HG02840 (cell line): ENCODE measurements at regions not wholly inside any gene's neighbourhood (a gene's known extent, or its start where the extent isn't known, plus 50 kb on each side); places are given as distances from the start of the nearest gene placed in this dataset.

Source experiments
- ATAC-seq: cut with Tn5 transposase; IDR thresholded peaks from one replicate; pipeline ENCODE4 v1.9.1; 2021; ENCODE audit warnings: mild to moderate bottlenecking, moderate library complexity, moderate number of reproducible peaks; ENCODE audit not compliant: unreplicated experiment, low FRiP score

- no peak for ATAC-seq
Measured at GRCh38 chr4:35757836-35758235, 486.5 kb downstream of the ARAP2 start.

DNA sequence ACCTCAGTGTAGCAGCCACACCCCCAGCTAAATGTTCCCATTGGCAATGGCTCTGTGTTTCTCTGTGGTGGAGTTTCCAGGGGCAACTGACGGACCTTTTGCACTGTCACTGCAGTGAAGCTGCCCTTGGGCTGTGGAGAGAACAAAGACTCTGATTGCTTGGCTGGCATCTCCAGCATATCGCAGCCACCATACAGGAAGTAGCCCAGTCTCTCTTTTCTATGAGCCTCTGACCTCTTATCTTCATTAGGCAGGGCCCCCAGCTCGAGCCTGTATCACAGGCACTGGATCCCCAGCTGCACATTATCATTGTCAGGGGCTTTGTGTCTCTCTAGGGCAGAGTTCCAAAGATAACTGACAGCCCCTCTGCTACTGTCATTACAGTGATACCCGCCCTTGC, 483.5 kb downstream of the ARAP2 start:
- no peak for ATAC-seq

DNA sequence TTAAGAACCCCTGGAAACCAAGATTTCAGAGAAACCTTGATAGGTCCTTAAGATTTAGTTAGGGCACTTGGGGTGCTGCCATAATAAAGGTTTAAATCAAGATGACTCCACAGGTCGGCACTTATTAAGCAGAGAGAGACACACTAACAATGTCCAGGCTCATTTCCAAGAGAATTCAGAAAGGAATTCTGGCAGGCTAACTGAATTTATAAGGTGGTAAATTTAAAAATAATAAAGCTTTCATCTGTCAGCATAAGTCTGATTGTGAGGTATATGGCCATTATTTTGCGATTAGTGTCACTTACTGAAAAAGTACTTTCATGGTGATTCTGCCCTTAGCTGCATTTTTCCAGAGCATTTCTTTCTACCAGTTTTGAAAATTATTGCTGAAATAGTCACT, 472.7 kb downstream of the ARAP2 start:
- ATAC-seq = no peak

- ATAC-seq = no peak
Measured at GRCh38 chr4:35772291-35772690, 472.0 kb downstream of the ARAP2 start.

DNA sequence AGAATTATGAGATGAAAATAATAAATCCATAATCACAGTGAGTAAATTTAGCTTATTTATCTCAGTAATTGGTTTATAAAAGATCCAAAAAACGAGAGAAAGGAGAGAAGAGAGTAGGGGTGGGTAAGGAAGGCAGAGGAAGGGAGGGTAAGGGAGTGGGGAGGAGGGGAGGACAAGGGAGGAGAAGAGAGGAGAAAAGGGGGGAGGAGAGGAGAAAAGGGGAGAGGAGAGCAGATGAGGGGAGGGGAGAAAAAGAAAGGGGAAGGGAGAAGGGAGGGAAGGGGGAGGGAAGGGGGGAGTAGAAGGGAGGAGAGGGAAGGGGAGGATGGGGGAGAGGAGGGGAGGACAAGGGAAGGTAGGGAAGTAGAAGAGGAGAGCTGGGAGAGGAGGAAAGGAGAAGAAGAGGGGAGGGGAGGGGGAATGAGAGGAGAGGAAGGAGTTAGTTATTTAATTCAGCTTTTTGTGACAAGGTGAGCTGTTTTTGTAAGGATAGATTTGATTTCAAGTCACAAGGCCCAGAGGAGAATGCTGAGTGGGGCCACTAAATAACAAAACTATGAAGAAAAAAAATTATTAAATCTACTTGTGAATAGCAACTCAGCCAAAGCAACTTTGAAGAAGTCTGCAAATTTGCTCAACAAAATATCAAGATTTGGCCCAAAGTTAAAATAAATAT, 454.3 kb downstream of the ARAP2 start:
- ATAC-seq = no peak

GRCh38 chr4:35793045-35793722, 451.1 kb downstream of the ARAP2 start:
- ATAC-seq = no peak

- no peak for ATAC-seq
Measured at GRCh38 chr4:35793766-35794165, 450.5 kb downstream of the ARAP2 start.

DNA sequence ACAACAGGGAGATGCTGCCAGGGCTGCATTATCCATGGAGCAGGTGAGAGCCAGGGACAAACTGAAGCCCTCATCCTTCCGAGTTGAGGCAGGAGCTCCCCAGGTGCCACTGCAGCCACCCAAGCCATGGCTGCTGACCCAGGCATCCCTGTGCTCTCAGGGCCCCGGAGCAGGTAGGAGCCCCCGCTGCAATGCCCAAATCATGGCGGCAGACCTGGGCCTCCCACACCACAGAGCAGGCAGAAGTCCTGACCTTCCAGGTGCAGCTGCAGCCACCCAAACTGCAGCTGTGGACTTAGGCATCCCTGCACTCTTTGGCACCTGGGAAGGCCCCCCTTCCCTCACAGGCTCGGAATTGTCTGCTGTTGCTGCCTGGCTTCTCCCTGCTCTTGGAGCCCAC, 443.6 kb downstream of the ARAP2 start:
- no peak for ATAC-seq

DNA sequence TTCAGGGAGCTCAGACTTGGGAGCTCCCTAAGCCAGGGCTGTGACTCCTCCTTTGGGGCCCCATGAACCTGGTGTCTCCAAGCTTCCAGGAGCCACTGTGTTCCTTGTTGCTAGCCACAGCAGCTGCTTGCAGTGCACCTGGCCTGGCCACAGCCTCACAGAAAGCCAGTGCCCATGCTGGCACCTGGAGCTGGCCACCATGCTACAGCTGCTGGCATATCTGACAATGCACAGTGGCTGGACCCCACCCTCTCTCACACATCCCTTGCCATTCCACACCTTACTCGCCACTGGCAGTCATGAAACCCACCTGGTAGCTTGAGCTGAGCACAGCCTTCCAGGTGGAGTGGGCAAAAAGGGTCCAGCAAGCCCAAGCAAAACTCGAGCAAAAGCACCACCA, 441.7 kb downstream of the ARAP2 start:
- no peak for ATAC-seq

DNA sequence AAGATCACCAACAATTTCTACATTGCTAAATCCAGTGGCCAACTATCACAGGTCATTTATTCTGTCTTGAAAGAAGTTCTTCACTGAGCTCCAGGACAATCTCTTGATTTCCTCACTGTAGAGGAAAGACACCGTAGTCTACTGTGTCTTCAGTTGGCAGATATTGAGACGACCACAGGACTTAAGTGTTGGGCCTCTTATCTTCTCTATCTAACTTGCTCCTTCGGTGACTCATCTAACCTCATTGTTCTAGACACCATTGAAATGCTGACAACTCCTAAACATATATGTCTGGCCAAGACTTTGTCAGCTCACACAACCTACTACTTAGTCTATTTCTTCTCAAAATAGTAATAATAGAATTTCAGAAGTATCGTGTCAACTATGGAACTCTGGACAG, 425.8 kb downstream of the ARAP2 start:
- no peak for ATAC-seq

DNA sequence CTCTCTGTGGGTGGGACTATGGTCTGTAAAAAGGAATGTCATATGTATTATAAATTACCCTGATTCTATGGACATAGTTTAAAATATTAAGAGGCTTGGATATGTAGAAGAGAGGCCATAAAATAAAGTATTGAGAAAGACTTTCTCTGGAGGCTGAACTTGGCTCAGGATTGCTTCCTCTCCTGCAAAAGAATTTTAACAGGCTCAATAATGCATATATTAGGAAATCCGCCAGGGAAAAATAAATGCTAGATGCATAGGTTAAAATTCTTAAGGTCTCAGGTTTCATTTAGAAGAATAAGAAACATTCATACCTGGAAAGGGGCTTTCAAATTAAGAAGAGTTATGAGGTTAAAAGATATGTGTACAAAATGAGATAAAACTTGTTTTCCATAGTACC, 424.3 kb downstream of the ARAP2 start:
- no peak for ATAC-seq

DNA sequence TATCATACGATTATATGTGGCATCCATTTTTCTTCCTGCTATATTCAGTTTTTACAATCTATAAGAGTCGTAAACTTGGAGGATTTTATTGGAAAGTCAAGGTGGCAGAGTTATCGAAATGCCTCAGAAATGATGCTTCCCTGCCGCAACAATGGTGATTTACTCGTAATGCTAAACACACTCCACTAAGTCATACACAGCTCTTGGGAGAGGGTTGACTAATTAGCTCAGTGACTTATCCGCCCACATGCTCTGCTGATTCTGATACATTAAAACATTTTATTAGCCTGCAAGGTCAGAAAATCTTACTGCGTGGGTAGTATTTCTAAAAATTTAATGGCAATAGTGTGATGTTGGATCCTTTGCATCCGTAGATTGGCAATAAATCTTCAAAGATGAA, 420.1 kb downstream of the ARAP2 start:
- ATAC-seq = no peak

GRCh38 chr4:35835893-35836292, 408.4 kb downstream of the ARAP2 start:
- no peak for ATAC-seq

GRCh38 chr4:35836596-35836995, 407.7 kb downstream of the ARAP2 start:
- ATAC-seq = no peak

GRCh38 chr4:35867057-35867456, 377.3 kb downstream of the ARAP2 start:
- ATAC-seq = no peak

- ATAC-seq = no peak
Measured at GRCh38 chr4:35872273-35872672, 372.0 kb downstream of the ARAP2 start.

DNA sequence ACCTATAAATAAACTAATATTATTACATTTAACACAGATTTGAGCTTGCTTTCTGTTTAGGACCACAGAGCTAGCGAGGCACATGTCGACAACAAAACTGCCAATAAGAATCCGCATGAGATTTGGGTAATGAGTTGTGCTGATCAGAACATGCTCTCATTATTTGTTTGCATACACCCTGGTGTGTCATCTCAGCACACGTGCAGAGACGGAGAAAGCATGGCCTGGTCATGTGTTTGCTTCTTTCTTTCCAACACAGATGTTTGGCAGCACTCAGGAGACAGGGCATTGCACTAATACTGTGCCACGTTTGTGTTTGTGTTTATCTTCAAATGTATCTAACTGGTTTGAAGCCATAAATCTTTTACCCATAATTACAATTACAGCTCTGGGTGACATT, 364.8 kb downstream of the ARAP2 start:
- ATAC-seq = no peak

- no peak for ATAC-seq
Measured at GRCh38 chr4:35883108-35883507, 361.2 kb downstream of the ARAP2 start.

GRCh38 chr4:35884714-35885480, 359.4 kb downstream of the ARAP2 start:
- ATAC-seq = no peak

DNA sequence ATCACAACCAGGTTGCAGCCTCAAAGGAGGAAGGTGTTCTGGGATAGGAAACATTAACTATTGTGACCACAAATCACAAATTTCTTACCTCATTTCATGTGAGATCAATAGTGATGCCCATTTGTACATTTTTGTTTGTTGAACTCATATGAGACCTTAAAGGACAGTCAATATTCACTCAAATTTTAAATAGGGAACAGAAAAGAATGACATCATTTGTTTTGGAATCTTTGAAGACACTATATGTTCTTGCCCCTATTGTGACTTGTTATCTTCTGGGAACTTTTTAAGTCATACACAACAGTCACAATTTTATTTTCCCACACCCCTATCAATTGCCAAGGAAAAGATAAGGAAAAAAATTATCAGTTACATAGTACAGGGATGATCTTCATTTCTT, 346.5 kb downstream of the ARAP2 start:
- ATAC-seq = no peak
